HG03135 (cell line): ENCODE measurements at regions not wholly inside any gene's neighbourhood (a gene's known extent, or its start where the extent isn't known, plus 50 kb on each side); places are given as distances from the start of the nearest gene placed in this dataset.
"Not testable (repeated sequence)": the region's sequence is repeated elsewhere in the genome, so short reads cannot be mapped to it uniquely, and the experiment has no call there.

ENCODE experiments used
- ATAC-seq: cut with Tn5 transposase; IDR thresholded peaks from one replicate; pipeline ENCODE4 v1.9.1; 2021; ENCODE audit warnings: mild to moderate bottlenecking, moderate library complexity; ENCODE audit not compliant: unreplicated experiment

DNA sequence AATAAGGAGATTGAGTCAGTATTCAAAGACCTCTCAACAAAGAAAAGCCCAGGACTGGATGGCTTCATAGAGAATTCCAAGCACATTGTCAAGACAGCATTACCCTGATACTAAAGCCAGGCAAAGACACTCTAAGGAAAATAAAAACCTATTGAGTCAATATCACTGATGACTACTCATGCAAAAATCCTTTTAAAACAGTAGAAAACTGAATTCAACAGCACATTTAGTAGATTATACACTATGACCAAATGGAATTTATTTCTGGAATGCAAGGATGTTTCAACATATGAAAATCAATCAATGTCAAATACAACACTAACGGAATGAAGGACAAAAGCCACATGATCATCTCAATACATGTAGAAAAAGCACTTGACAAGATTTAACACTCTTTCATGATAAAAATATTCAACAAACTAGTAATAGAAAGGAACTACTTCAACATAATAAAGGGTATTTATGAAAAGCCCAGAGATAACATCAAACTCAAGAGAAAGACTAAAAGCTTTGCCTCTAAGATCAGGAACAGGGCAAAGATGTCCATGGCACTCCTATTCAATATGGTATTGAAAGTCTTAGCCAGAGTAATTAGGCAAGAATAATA lies 633.3 kb downstream of the ANKRD50 start:
- ATAC-seq, result no peak

DNA sequence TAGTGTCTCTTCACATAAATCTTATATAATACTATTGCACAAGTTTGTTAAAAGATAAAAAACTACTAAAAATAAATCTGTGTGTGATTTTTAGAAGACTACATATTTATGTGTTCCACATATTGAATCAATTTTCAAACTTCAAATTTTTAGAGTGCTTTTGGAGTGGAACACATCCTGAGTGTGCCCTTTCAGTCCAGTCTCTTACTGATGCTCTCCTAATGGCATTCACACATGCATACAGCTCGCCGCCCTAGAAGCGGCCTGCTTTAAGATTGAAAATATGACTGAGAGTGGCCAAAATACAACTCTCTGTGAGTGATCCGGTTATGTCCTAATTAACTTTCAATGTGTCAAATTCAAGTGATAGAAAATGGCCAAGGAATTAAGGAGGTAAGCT lies 628.8 kb downstream of the ANKRD50 start:
- no peak for ATAC-seq

DNA sequence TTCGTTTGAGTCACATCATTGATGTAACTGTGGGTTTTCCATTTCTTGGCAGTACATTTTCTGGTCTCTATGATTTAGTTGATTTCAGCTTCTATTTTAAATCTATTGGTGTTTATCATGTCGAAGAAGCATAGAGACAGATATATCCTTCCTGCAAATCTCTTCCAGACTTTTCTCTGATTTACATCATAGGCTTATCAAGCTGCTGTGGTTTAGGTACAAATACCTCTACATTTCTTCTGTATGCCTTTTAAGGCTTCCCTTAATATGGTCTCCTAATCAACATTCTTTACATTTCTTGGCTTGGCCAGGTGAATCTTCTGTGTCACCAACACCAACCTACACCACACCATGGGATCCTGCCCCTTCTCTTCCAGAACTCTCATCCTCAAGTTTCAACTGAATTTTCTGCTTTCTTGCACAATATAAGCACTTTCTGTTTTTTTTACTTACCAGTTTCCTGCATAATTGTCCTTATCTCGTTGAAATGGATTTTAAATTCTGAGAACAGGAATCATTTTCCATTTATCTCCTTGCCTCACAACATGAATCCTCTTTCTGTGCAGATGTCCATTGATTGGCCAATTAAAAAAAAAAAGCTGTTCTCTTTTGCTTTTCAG lies 626.9 kb downstream of the ANKRD50 start:
- ATAC-seq, result no peak

DNA sequence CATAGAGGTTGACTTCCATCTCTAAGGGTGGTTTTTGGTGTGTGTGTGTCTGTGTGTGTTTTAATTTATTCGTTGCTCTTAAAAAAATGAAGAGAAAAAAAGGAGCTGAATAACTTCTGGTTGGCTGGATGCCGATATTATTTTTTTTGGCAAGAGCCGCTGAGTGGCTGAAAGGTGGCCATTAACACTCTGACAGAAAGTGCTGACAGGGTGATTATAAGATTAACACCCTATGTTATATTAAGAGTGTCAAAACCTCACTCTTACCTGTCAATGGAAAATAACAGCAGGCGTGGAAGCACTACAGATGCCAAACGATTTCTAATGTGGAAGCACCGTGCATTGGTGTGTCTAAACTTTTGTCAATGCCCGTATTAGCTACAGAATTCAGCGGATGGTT lies 622.5 kb downstream of the ANKRD50 start:
- ATAC-seq, result no peak

DNA sequence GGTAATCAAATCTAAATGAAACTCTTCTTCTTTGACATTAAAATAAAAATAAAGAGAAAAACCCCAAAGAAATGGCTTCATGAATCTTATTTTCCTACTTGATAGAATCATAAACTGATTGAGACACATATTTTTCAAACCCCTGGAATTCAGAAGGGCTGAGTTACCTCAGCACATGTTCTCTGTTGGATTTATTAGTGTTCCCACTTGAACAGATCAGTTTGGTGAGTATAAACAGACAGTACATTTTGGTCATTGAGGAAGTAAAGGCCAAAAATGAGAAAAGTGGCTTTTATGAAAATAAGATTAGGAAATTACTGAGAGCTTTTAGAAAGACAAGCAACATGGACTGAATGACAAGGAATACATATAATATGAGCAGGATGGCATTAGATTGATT lies 620.4 kb downstream of the ANKRD50 start:
- no peak for ATAC-seq

DNA sequence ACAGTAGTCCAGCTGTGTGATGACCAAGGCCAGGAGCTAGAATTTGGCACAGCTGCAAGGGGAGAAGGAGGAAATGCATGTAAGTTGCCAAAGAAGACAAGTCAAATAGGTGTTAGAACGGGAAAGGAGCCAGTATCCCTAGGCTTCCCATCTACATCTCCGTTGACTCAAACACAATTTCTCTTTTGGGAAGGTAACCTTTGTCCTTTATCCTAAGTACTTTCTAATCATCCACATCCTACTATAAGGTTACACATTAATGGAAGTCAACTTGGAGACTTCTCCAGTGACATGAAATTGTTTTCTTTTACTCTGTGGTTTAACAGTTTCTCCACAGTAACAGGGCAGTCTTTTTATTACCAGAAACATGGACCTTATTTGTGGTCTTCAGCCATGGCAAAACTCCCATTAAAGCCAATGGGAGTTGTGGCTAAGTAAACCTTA lies 620.0 kb downstream of the ANKRD50 start:
- ATAC-seq, result no peak

DNA sequence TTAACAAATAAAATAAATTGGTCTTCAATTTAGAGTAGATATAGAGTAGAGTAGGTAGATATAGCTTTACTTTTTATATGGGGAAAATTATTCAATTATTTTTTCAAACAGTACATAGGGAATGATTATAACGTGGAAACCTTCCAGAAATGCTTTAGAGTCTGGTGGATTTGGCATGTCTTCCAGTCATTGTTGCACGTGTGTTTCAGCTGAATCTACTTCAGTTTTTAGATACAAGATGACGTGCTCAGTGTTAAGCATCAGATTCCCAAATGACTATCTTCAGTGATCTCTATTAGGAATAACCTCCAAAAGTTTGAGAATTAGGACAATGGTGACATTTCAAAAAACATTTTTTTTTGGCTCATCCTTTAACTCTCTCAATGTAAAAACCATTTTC lies 616.9 kb downstream of the ANKRD50 start:
- no peak for ATAC-seq

DNA sequence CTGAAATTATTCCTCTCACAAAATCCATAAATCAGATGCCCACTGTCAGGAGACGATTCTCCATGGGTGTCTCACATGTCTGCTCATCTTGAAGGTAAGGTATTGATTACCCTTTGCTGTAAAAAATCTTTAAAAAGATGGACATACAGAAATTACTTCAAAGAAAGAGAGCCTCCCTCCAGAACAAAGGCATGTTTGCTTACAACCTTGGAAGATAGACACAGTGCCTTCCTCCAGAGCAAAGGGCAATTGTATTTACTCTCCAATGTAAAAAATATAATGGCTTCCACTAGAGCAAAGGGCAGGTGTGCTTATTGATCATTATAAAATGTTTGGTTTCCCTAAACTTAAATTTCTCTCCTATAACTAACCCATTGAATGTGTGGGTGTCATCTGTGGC lies 616.2 kb downstream of the ANKRD50 start:
- no peak for ATAC-seq

DNA sequence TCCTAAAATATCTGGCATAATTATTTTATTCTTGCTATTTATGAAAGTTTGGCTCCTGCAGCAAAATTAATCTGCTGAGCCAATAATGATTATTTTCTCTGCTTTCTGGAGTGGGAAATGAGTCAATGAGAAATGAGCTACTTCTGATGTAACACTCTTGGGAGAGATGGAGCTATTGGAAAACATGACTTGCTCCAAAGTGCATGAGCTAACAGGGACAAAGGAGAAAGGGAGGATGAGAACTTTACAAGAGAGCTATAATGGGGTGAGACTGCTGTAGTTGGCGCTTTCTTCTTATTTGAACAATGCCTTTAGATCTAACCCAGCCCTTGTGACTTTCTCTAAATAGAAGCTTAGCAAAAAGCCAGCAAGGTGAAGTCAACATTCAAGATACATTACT lies 615.1 kb downstream of the ANKRD50 start:
- ATAC-seq, result no peak

DNA sequence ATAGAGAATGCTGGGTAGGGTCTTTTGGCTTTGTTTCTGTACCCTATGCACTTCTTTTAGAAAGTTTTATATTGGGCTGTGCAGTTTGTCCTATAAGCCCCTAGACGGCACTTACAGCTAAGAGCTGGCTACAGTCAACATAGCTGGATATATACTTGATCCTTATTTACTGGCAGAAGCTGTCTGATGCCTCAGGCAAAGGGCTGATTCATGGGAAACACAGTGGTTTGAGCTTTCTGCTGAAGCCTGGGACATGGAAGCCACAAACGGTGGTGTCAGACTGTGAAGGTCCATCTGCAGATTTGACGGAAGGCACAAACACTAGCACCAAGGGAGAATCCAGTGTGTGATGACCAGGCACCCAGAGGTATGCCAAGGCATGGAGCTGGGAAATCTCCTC lies 608.4 kb downstream of the ANKRD50 start:
- no peak for ATAC-seq

DNA sequence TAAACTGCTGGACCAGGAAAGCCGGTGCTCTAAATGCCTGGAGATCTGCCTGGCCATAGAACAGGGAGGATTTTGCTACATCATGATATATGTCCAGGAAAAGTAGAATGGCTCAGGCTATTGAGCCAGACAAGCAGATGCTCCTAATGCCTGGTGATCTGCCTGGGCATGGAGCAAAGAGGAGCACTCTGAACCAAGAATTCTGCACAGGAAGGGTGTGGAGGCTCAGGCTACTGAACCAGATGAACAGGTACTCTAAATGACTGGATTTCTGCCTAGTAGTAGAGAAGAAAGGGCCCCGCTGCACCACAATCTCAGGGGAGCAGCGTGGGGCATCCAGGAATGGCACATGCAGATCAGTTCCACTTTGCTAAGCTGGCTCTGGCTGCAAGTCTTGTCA lies 607.9 kb downstream of the ANKRD50 start:
- ATAC-seq, result no peak

DNA sequence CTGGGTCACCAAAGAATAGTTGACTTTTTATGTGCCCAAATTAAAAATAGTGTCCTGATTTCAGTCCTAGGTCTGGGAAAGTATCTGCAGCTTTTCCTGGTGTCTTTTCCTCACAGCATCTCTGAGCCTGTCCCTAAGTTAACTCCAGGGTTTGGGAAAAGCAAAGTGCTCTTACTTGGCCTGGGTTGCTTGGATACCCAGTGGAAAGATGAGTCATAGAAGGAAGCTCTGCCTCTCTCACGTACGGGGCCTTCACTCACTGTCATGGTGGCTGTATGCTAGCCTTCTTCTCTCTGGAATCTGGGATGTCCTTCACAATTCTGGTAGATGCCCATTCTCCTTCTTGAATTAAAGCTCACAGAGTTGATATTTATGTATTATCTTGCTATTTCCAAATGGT lies 607.3 kb downstream of the ANKRD50 start:
- no peak for ATAC-seq

DNA sequence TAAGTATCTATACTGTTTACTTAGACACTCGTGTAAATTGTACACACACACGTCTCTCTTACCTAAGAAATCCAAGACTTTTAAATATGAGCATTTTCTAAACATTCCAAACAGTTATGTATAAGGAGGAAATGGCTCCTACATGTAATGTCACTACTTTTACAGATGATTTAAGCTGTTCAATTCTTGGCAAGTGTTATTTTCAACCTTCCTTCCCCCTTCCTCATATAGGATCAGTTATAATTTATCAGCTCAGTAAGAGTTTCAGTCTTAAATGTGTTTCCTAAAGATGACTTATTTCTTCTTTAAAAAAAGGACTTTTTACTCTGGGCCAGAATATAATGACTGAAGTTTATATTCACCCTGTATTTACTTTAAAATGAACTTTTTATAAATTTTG lies 601.1 kb downstream of the ANKRD50 start:
- ATAC-seq, result no peak

DNA sequence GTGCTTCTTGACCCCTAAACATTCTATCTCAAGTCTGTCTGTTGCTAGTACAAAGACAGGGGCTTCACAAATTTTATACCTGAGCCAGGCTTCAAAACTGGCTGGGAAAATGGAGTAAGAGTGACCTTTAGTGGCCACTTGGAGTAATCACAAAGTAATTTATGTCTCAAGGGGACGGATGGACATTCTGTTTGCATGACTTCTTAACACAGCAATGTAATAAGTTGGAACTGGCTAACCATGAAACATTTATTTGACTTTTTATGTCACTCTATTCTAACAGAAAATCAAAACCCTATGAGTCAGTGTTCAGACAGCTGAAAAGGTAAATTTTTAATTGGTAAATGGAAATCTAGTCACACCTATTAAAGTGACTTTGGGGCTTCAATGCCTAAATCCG lies 600.6 kb downstream of the ANKRD50 start:
- ATAC-seq, result no peak

DNA sequence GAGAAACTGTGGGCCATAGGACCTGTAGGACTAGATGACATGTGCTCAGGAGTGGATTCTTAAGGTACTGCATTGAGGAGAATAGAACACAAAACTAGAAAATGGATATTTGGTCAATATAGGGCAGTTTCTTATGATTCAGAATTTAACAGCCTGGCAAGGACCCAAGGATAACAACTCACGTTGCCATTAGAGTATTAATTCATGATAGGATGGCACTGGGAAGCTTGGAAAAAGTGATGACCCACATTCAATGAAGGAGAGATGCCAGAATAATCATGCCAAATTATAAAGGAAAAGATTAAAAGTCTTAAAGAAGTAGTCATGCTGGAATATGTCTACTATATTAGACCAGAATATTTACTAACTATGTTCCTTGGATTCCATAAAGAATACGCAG lies 594.5 kb downstream of the ANKRD50 start:
- ATAC-seq, result no peak

DNA sequence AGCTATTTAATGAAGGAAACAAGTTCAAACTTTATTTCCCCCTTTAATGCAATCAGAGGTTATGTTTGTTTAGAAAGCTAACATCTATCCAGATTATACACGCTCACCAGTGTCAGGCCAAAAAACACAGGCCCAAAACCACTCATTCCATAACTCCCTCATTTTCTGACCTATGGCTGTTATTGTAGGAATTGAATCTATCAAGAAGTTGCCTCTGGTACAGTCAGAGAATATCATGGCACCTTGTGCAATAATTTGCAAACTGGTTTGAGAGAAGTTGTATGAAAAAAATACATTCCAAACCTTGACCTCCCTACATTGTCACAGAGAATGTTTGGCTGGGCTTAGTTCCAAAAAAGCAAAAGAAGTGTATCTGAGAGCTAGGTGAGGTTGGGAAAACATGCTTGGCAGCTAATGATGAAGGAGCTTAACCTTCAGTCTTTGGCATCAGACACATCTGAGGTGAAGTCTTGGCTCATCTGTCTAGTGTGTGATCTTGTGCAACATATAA lies 591.0 kb downstream of the ANKRD50 start:
- no peak for ATAC-seq

DNA sequence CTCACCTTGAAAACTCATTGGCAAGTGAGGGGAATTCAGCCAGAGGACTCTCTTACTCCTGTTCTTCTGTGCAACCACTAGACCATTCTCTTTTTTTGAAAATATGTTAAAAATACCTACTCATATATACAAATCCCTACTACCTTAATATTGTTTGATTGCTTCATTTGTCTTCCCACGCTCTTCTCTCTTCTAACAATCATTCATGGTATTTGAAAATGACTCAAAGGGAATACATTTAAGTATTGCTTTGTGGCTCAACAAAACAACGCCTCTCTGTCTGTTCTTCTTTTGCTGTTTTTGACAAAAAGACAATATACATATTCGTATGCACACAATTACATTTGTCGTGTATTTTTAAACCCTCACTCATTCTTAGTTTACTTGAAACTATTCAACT lies 589.4 kb downstream of the ANKRD50 start:
- no peak for ATAC-seq

DNA sequence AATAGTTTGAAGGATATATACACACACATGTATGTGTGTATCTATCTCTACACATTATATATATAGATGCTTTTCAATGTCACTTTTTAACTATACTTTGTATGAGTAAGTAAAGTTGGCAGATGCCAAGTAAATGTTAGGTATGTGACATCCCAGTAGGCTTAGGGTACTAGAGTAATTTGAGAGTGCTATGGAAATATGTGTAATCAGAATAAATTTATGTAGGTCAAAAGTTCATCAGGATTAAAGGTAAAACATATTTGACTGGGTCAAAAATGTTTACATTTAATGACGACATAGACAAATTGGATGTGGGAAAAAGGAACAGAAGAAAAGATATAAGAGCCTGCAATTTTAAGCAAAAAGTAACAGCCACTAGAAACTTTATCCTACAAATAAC lies 588.8 kb downstream of the ANKRD50 start:
- no peak for ATAC-seq

DNA sequence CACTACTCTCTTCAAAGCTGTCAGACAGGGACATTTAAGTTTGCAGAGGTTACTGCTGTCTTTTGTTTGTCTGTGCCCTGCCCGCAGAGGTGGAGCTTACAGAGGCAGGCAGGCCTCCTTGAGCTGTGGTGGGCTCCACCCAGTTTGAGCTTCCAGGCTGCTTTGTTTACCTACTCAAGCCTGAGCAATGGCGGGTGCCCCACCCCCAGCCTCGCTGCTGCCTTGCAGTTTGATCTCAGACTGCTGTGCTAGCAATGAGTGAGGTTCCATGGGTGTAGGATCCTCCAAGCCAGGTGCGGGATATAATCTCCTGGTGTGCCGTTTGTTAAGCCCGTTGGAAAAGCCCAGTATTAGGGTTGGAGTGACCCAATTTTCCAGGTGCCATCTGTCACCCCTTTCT lies 581.2 kb downstream of the ANKRD50 start:
- not testable (repeated sequence) for ATAC-seq

DNA sequence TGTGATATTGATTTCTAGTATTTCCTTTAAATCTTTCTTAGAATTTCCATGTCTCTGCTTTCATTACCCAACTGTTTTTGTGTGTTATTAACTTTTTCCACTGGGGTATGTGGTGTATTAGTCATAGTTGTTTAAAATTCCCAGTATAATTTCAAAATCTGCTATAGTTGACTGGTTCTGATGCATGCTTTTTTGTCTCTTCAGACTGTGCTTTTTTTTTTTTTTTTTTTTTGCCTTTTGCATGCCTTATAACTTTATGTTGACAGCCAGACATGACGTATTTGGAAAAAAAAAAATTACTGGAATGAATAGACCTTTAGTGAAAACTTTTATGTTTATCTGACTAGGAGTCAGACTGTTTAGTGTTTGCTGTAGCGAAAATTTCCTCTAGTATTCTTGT lies 580.4 kb downstream of the ANKRD50 start:
- ATAC-seq, result no peak

DNA sequence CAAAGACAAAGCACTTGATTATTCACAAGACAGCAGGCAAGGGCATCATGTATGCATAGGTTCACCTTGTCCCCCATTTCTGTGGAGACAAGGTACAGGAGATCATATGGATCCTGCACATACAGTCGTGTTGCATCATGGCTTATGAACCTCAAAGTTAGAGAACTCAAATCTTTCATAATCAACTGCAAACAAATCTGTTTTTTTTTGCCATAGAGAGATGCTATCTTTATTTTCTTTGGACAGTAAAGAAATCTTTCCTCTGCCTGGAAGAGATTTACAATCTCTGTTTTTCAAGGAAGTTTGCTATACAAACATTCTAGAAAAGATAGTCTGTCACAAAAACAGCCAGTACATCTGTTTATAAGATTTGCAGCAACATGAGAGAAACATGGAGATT lies 578.8 kb downstream of the ANKRD50 start:
- no peak for ATAC-seq

DNA sequence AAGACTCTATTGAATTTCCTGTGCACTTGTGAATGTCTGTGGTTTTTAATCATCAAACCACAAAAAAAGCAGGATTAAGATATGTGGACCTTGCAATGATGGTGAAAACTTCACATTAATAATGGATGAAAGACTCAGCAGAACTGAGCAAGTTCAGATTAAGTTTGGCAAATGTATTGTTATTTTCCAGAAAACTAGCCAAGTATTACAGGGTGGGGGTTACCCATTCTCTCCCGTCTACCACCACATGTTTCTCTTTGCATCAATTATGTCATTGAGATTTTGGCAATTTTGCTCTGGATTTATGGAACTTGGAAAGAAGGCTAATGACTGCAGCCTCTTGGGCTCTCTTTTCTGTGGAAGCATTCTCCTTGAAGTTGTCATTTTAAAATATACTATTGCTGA lies 577.1 kb downstream of the ANKRD50 start:
- ATAC-seq, result no peak

DNA sequence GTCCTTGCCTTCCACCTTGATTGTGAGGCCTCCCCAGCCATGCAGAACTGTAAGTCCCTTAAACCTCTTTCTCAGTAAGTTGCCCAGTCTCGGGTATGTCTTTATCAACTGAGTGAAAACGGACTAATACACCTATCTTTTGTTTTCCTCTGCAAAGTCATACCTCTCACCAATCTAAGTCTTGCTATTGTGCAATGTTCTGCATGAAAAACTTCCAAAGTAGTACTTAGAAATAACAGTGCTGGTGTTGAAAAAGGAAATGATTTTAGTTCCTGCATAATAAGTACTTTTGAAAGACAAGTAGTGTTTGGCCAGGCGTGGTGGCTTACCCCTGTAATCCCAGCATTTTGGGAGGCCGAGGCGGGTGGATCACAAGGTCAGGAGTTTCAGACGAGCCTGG lies 573.5 kb downstream of the ANKRD50 start:
- ATAC-seq, result no peak
